ENCODE measurements at regions not wholly inside any gene's neighbourhood (a gene's known extent, or its start where the extent isn't known, plus 50 kb on each side); places are given as distances from the start of the nearest gene placed in this dataset.

DNA sequence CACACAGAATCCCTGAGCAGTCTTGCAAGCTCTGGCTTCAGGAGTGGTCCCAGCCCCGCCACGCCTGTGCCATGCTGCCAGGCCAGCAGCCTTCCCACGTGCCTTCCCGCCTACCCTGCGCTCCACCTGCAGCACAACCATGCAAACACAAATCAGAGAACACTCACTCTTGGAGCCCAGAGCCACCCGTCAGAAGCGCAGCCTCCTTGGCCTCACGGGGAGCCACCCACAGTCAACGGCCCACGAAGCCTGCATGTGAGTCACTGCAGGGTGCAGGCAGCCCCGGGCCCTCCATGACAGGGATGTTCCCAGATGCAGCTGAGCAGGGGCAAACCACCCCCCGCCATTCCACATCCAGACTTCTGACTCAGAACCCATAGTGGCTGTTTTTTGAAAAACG is 217.0 kb downstream of the DLL1 start:
- no peak overlapping the region for H3K4me3 ChIP-seq (ENCODE audit: low read depth, low read length)
- TF ChIP-seq, protein P1, sequence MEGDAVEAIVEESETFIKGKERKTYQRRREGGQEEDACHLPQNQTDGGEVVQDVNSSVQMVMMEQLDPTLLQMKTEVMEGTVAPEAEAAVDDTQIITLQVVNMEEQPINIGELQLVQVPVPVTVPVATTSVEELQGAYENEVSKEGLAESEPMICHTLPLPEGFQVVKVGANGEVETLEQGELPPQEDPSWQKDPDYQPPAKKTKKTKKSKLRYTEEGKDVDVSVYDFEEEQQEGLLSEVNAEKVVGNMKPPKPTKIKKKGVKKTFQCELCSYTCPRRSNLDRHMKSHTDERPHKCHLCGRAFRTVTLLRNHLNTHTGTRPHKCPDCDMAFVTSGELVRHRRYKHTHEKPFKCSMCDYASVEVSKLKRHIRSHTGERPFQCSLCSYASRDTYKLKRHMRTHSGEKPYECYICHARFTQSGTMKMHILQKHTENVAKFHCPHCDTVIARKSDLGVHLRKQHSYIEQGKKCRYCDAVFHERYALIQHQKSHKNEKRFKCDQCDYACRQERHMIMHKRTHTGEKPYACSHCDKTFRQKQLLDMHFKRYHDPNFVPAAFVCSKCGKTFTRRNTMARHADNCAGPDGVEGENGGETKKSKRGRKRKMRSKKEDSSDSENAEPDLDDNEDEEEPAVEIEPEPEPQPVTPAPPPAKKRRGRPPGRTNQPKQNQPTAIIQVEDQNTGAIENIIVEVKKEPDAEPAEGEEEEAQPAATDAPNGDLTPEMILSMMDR (IDR thresholded peaks at IDR 0.05; ENCODE audit: low read depth, low read length), result no peak

DNA sequence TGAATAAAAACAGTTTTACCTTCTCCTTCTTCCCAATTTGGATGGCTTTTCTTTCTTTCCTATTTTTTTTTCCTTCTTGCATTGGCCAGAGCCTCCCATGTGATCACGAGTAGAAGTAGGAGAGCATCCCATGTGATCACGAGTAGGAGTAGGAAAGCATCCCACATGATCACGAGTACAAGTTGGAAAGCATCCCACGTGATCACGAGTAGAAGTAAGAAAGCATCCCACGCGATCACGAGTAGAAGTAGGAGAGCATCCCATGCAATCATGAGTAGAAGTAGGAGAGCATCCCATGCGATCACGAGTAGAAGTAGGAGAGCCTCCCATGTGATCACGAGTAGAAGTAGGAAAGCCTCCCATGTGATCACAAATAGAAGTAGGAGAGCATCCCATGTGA is 218.6 kb downstream of the DLL1 start:
- TF ChIP-seq, protein P1 (IDR thresholded peaks at IDR 0.05; ENCODE audit: low read depth, low read length), result no peak
- H3K4me3 ChIP-seq (ENCODE audit: low read depth, low read length), result no peak overlapping the region

DNA sequence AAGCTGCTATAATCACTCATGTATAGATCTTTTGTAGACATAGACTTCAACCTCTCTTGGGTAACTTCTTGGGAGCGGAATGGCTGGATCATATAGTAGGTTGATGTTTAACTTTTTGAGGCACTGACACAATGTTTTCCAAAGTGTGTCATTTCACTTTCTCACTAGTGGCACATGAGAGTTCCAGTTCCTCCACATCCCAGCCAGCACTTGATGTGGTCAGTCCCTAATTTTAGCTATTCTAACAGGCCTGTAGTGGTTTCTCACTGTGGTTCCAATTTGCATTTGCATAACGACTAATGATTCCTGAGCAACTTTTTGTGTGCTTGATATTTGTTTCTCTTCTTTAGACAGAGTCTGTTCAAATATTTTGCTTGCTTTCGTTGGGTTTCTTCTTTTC is 221.3 kb downstream of the DLL1 start:
- TF ChIP-seq, protein P1 (IDR thresholded peaks at IDR 0.05; ENCODE audit: low read depth, low read length), result no peak

DNA sequence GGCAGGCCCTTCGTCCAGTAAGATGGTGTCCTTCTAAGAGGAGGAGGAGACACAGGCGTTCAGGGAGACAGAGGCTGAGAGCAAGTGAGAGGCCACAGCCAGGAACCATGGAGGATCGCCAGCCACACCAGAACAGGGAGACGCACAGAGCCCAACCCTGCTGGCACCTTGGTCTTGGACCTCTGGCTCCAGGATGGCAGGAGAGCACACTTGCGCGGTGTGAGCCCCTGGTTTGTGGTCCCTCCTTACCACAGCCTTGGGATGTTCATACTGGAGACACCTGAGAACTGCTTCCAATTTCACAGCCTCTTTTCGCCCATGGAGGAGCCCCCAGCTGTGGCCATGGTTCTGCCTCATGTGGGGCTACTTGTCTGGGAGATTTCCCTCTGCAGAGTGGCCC is 222.4 kb downstream of the DLL1 start:
- H3K4me3 ChIP-seq (ENCODE audit: low read depth, low read length), result no peak overlapping the region
- TF ChIP-seq, protein P1 (IDR thresholded peaks at IDR 0.05; ENCODE audit: low read depth, low read length), result no peak

More for the DNA sequence above, 221.3 kb downstream of the DLL1 start:
- no peak overlapping the region for H3K4me3 ChIP-seq (ENCODE audit: low read depth, low read length)

DNA sequence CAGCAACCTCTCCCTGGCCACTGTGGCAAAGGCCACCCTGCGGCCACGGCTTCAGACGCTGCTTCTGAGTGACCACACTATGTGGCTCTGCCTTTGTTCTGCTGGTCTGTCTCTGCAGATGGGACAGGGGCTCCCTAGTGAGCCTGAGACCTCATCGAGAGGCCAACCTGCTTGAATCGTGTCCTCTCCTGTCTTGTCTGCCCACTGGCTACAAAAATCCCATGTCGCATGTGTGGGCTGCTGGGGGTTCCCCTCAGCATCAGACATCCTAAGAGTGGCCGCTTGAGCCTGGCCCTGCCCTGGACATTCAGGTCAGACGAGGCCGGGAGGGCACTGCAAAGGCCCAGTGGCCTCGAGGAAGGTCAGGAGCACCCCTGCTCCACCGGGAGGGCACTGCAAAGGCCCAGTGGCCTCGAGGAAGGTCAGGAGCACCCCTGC is 222.9 kb downstream of the DLL1 start:
- H3K4me3 ChIP-seq (ENCODE audit: low read depth, low read length), result no peak overlapping the region
- TF ChIP-seq, protein P1 (IDR thresholded peaks at IDR 0.05; ENCODE audit: low read depth, low read length), result no peak

DNA sequence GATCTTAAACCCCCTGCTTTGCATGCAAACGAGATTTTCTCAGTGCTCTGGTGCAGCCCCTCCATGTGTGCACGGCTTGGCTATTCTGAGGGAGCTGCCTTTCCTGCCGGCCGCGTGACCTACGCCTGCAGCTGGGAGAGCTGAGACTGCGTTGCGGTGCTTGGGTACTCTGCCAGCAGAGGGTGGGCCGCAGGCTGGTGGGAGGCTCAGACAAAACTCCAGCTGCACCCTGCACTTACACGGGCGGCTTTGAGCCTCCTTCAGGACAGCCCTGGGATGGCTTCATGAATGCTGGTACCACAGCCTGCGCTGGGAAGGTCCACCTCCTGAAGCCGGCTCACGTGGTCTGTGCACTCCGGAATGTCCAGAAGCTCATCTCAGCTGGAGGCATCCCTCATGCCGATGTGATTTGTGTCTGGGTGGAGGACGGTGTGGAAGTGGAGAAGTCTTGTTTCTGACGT is 223.7 kb downstream of the DLL1 start:
- TF ChIP-seq, protein P1 (IDR thresholded peaks at IDR 0.05; ENCODE audit: low read depth, low read length), result no peak

DNA sequence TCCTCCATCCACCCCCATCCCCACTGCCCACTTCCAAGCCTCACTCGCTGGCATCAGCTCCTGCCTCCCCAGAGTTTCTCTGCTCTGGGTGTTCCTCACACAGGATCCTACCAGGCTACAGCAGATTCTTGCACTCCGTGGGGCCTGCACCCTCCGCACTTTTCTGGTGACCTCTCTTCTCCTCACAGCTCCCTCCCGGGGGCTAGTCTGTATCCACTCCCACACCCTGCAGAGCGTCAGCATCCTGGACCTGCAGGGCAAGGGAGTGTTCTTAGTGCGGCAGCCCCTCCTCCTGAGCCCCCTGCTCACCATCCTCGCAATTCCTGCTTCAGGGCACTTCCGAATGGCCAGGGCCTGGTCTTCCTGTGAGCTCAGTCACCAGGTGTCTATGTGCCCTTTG is 224.2 kb downstream of the DLL1 start:
- no peak overlapping the region for H3K4me3 ChIP-seq (ENCODE audit: low read depth, low read length)
- TF ChIP-seq, protein P1 (IDR thresholded peaks at IDR 0.05; ENCODE audit: low read depth, low read length), result no peak

More for the DNA sequence above, 223.7 kb downstream of the DLL1 start:
- no peak overlapping the region for H3K4me3 ChIP-seq (ENCODE audit: low read depth, low read length)

Data from WI38 (cell line).